ENCODE measurements at regions not wholly inside any gene's neighbourhood (a gene's known extent, or its start where the extent isn't known, plus 50 kb on each side); places are given as distances from the start of the nearest gene placed in this dataset.

- TF ChIP-seq CTCF (IDR thresholded peaks at IDR 0.05 in 2 of 3, conservative IDR thresholded peaks at IDR 0.05 in 1 of 3; ENCODE audit: borderline replicate concordance in 1 of 3, insufficient read depth in 1 of 3, low read depth in 2 of 3, low read length in 2 of 3) (no peak), POLR2A (IDR thresholded peaks at IDR 0.05; ENCODE audit: borderline replicate concordance, extremely low read depth, insufficient read depth, insufficient read length) (no peak), ATF3 (IDR thresholded peaks at IDR 0.05) (no peak)
- TF ChIP-seq, protein P1, sequence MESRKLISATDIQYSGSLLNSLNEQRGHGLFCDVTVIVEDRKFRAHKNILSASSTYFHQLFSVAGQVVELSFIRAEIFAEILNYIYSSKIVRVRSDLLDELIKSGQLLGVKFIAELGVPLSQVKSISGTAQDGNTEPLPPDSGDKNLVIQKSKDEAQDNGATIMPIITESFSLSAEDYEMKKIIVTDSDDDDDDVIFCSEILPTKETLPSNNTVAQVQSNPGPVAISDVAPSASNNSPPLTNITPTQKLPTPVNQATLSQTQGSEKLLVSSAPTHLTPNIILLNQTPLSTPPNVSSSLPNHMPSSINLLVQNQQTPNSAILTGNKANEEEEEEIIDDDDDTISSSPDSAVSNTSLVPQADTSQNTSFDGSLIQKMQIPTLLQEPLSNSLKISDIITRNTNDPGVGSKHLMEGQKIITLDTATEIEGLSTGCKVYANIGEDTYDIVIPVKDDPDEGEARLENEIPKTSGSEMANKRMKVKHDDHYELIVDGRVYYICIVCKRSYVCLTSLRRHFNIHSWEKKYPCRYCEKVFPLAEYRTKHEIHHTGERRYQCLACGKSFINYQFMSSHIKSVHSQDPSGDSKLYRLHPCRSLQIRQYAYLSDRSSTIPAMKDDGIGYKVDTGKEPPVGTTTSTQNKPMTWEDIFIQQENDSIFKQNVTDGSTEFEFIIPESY (IDR thresholded peaks at IDR 0.05; ENCODE audit: extremely low read depth, insufficient replicate concordance, low read length) = no peak
- TF ChIP-seq, protein P2, sequence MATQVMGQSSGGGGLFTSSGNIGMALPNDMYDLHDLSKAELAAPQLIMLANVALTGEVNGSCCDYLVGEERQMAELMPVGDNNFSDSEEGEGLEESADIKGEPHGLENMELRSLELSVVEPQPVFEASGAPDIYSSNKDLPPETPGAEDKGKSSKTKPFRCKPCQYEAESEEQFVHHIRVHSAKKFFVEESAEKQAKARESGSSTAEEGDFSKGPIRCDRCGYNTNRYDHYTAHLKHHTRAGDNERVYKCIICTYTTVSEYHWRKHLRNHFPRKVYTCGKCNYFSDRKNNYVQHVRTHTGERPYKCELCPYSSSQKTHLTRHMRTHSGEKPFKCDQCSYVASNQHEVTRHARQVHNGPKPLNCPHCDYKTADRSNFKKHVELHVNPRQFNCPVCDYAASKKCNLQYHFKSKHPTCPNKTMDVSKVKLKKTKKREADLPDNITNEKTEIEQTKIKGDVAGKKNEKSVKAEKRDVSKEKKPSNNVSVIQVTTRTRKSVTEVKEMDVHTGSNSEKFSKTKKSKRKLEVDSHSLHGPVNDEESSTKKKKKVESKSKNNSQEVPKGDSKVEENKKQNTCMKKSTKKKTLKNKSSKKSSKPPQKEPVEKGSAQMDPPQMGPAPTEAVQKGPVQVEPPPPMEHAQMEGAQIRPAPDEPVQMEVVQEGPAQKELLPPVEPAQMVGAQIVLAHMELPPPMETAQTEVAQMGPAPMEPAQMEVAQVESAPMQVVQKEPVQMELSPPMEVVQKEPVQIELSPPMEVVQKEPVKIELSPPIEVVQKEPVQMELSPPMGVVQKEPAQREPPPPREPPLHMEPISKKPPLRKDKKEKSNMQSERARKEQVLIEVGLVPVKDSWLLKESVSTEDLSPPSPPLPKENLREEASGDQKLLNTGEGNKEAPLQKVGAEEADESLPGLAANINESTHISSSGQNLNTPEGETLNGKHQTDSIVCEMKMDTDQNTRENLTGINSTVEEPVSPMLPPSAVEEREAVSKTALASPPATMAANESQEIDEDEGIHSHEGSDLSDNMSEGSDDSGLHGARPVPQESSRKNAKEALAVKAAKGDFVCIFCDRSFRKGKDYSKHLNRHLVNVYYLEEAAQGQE (IDR thresholded peaks at IDR 0.05; ENCODE audit: low read depth) = no peak
Observed at GRCh38 chr11:15576769-15577168, 462.0 kb downstream of the INSC start.

Data from HCT116 (cell line).